ENCODE measurements at regions not wholly inside any gene's neighbourhood (a gene's known extent, or its start where the extent isn't known, plus 50 kb on each side); places are given as distances from the start of the nearest gene placed in this dataset.

GRCh38 chr5:174425964-174426290, 298.5 kb upstream of the MSX2 start:
- no peak for TF ChIP-seq POLR2AphosphoS5 (IDR thresholded peaks at IDR 0.05; ENCODE audit: low read length)
- no peak for TF ChIP-seq PAX5 (IDR thresholded peaks at IDR 0.05; ENCODE audit: borderline replicate concordance, low read depth, low read length)
- TF ChIP-seq MAX (IDR thresholded peaks at IDR 0.05; ENCODE audit: low read depth, low read length) = no peak
- TF ChIP-seq CTCF (IDR thresholded peaks at IDR 0.05 in 2 of 3, conservative IDR thresholded peaks at IDR 0.05 in 1 of 3; ENCODE audit: control insufficient read depth in 2 of 3, extremely low read depth in 1 of 3, insufficient read depth in 1 of 3, low read depth in 3 of 3, low read length in 3 of 3) = no peak

All from GM12878 (cell line).